MV-4-11 (cell line): ENCODE measurements at regions not wholly inside any gene's neighbourhood (a gene's known extent, or its start where the extent isn't known, plus 50 kb on each side); places are given as distances from the start of the nearest gene placed in this dataset.

Experiments used
- DNase-seq: peaks from one replicate; lab custom pipeline; 2025; lab: John Stamatoyannopoulos, UW

DNA sequence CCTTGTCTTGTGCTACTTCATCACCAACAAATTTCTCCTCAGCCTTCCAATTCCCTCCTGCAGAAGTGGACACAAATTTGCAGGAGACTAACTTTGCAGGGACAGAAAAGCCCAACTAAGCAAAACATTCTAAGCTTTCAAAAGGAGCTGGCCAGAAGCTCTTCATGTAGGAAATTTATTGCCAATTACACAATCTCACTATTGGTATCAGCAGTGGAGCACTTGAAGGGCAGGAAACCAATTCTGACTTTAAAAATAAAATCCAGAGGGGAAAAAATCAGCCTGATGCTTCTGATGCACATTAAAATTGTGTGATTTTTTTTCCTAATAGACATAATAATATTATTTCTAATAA is 193.3 kb downstream of the LY86 start:
- DNase-seq: no peak

DNA sequence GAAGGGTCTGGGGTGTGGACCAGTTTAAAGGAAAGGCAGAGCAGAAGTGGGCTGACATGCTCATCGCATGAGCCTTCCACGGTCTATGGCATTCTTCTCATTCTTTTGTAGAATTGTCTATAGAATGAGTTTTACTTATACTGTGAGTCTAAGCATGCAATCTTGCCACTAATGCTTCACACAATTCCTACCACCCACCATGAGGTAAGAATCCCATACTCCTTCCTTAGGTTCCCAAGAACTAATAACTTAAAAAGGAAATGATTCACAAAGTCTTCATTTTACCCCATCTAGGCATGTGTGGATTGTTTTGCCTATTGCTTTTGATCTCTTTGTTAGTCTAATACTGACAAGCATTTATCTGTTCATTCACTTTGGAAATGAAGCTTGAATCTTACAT is 195.2 kb downstream of the LY86 start:
- no peak for DNase-seq

DNA sequence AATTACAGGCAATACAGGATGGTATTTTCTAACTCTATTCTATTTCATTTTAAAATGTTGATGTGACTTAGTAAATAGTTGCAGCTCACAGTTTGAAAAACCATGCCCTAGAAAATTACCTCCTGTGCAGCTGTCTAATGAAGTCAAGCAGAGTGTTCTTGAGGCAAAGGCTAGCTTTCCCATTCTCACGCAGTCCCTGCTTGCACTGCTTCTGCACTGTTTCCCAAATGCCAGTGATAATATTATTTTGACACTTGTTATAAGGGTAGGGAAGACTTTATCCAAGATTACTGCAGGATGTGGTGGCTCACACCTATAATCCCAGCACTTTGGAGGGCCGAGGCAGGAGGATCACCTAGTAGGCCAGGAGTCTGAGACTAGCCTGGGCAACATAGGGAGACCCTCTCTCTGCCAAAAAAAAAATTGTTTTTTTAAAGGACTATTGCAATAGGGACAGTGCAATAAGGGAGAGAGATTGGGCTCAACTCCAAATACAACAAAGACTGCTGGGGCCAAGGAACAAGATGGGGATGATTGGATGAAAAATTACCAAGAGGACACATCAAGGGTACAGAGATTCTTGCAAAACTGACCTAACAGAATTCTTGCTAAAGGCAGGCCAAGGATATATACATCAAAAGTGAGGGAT is 196.1 kb downstream of the LY86 start:
- no peak for DNase-seq

DNA sequence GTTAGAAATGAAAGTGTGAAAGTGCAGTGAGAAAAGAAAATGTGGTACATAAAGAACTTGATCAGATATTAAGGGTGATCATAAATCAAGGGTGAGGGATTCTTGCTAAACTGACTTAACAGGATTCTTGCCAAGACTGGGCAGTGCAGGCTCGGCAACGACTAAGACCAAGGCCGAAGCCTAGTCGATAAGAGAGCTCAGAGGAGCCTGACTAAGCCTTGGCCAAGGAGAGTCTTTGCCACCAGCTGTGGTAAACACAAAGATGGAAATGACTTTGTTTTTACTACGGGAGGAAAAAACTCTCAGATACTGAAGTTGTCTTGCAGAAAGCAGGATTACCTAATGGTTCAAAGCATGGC is 196.6 kb downstream of the LY86 start:
- no peak for DNase-seq

DNA sequence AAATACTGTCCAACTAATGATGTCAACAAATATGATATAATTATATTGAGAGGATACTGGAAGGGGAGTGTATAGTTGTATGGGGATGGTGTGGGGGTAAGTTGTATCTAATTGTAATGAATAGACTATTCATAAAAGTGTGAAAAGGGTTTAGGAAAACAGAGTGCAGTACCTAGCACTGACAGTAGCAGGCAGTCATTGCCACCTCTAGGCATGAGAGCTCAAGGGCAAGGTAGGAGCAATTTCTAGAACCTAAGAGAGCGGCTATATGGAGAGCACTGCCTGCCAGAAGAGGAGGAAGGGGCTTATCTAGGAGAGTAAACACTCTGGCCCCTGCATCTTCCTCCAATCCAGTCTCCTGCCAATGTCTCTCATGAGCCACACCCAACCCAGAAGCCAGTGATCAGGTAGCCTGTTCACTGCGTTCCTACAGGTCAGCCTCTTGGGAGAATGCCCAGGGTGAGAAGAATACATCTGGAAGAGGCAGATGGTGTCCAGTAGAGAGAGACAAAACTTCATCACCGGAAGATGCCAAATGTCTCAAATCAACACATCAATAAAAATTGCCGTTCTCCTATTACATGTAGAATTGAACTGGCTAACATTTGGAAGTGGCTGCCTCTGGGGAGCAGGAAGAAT is 200.0 kb downstream of the LY86 start:
- DNase-seq: peak; percentile 46

DNA sequence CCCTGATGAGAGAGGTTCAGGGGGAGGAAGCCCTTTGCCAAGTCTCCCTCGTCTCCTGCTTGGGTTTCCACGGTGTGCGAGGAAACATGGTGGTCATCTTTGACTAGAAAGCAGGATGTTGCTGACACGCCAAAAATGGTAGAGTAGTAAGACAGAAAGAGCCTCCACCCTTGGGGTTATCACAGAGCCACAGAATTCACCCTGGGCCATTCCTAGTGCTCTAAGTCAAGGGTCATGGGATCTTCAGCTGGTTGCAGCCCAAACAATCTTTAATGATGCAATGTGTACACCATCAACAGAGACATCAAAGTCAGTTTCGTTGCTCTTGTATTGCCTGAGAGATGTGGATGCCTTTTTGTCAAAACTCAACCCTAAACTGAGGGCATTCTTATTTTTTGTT is 201.9 kb downstream of the LY86 start:
- no peak for DNase-seq

DNA sequence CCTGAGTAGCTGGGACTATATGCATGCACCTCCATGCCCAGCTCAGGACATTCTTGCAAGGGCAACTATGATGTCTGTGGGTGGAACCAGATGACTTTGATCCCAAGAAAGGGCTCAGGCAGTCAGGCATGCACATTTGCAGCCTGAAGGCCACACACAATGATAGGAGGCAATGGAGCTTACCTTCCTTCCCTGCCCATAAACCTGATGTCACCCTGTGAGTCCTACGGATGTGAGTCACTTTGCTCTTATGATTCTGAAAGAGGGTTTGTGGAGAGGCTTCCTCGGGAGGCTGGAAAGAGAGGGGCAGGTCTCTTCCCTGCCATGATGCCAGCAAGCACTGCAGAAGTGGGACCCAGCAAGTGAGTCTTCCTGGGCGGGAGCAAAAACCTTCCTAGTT is 202.4 kb downstream of the LY86 start:
- DNase-seq: no peak

DNA sequence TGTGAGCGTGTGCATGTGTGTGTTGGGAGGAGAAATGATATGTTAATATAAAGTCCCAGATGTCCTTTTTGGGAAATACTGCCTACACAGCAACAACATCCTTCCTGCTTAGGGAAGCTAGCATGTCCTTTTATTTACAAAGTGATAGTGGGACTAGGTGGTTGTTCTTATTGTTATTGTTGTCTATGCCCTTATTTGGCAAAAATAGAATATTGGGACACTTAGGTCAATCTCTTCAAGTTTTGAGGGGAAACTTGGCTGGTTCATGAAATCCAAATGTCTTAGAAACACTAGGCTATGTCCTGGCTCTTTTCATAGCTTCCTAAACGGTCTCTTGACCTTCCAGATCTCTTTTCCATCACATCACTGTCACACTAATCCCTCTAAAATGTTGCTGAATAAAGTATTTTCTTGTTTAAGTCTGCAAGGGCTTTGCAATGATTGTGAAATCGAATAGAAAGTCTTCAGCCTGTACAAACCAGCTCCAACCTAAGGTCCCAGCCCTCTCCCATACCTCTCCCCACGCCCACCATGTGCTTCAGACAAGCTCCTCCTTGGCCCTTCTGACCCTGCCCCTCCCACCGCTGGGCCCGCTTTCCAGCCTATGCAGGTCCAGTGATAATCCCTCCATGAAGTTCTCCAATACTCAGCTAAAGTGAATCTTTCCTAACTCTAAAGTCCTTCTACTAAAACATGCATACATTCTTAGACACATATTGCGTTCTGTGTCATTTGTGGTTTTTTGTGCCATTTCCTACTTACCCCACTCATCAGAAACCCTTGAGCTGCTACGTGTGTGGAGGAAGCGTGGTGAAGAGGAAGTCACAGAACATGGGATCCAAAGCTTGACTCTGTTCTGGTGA is 205.1 kb downstream of the LY86 start:
- peak; percentile 97 for DNase-seq

DNA sequence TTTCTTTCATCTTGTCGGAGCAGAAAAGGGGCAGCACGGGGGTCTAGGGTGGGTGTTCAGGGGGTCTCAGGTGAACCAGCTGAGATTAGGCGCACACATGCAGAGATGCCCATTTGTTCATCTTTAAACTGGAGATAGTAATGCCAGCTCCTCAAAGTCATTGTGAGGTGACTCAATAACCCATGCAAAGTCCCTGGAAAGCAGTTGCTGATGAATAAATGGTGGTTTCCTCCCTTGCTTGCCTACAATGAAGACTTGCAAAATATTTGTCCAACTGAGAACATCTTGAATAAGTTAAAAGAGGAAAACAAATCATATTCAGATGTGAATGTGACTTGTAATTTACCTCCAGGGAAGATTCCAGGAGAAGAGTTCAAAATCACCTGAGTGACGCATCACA is 206.9 kb downstream of the LY86 start:
- DNase-seq: peak; percentile 47

DNA sequence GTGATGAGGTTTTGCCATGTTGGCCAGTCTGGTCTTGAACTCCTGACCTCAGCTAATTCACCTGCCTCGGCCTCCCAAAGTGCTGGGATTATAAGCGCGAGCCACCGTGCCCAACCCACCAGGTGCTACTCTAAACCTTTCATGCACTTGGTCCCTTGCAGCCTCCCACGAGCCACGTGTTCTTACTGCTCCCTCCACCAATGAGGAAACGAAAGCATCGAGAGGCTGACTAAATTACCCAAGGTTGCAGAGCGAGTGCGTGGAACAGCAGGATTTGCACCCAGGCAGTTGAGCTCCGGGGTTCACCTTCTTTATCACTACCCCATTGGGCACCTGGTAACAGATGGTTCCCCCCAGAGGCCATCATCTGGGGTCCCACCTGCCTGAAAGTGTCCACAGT is 208.3 kb downstream of the LY86 start:
- peak; percentile 71 for DNase-seq

DNA sequence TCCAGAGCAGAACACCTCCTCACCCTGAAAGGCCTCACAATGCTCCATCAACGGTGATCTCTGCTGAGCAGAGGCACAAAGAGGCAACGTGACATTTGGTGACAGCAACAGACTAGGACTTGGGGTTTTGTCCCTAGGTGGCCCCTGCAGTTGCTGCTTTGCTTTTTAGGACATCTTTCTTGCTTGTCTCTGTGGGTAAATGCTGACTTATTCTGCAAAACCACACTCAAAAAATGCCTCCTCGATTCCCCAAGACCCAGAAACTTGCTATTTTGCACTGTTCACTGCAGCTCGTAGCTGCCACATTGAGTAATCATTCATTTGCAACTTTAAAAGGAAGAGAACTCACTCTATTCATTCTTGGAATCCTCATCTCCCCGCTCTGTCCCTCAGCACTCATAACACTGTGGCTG is 209.9 kb downstream of the LY86 start:
- peak; percentile 51 for DNase-seq

DNA sequence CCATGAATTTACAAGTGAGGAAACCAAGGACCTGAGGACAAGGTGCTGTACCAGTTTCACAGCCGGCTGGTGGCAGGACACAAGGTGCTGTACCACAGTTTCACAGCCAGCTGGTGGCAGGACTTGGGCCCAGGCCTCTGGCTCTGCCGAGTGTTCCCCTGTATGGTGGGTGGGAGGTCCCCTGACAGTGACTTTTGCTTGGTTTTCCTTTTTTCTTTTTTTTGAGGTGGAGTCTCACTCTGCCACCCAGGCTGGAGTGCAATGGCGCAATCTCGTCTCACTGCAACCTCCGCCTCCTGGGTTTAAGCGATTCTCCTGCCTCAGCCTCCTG is 212.4 kb downstream of the LY86 start:
- peak; percentile 43 for DNase-seq

DNA sequence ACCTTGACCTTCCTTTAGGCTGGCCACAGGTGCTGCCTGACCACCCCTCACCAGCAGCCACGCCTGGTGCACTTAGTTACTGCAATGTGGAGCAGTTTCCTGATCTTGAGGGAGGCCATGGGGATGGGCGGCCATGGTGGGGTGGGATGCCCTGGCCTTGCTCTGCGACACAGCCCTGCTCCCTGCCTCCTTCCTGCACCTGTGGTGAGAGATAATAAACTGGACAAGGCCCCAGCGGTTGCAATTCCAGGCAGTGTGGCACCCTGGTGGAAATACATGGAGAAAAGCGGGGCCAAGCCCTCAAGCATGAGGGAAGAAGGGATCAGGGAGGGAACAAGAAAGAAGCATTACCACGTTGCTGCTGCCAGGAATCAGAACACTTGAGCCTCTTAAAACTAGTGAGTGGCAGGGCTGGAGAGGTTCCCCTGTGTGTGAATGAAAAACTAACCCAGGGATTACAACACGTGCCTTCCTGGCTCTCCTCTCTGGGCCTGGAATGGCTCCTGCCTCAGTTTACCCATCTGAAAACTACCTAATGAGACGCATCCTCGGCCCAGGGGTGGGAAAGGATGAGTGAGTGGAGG is 213.2 kb downstream of the LY86 start:
- DNase-seq: no peak

DNA sequence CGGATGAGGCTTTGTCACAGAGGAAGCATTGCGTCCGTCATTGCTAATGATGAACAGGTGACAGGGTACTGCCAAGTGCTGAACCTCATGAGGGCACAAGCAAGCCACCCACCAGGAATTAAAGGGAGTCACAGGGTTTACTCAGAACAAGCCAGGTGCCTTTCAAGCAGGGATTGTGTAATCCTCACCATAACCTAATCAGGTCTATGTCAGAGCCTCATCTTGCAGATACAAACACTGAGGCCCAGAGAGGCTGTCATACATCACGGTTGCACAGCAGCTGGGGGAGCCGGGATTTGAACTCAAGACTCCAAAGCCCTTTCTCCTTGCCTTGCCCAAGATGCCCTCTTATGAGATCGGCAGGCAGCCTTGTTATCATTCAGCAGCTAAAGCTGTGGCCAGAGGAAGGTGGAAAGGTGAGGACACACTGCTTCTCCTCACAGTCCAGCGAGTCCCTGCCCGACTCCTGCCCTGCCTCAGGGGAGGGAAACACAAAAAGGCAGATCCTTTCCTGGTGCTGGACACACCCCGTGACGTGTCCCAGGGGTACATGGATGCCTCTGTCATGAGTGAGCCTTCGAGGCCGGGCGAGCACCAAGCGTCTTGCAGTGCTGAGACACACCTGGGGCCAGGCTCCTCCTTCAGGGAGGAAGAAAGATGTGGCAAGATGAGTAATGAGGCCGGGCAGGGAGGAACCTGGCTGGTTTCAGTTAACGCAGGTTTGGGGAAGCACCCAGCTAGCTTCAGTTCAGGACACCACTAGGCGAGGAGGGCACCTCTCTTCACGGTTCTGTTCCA is 214.9 kb downstream of the LY86 start:
- peak; percentile 12 for DNase-seq

DNA sequence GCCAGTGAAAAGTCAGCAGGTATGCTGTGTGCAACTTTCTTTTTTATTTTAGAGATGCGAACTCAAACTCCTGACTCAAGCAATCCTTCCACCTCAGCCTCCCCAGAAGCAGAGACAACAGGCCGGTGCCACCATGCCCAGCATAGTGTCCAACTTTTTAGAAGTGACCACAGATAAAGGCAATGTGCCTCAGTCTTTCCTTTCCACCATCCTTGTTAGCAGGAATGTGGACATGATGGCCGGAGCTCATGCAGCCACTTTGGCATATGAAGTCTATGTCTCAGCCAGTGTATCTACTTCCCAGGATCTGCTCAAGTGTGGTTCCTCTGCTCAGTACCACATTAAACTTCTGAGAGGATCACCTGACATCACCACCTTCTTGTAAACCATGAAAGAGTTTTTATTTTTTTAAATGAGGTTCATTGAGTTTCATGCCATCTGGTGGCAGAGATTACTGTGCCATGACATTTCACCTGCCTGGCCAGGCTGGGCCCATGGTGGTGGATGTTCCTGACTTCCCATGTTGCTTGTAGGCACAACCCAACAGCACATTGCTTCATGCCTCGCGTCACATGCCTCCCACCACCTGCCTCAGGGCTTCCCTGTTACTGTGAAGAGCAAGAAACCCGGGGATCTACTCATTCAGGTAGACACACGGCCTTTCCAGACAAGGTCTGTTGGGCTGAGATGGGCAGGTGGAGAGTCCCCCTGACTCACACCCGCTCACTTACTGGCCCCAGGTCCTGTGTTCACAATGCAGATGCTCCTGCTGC is 216.5 kb downstream of the LY86 start:
- DNase-seq: no peak

DNA sequence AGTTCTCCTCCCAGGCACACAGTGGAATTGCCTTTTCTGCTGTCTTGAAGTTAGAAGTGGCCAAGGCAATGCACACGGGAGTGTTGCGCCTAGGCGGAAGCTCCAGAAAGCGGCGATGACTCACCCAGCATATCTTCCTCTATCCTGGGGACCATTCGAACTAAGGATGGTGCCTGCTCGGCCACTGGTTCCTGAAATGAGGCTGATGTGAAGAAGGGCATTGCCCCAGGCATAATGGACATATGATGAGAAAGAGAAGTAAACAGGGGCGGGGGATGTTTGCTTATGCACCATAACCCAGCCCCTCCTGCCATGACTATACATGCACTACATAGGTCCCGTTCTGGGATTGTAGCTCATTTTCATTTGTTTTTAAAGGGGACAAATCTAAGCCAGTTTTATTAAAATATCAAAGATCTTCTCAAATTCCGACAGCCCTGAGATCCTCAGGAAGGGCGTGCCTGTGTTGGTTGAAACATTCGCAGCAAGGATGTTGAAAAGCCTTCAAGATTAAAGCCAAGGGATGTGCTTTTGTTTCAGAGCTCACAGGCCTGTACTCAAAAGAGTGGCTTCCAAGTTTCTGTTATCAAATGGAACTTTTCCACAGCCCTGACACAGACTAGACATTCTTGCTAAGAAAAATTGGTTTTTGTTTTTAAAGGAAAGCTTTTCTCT is 218.5 kb downstream of the LY86 start:
- peak; percentile 91 for DNase-seq

DNA sequence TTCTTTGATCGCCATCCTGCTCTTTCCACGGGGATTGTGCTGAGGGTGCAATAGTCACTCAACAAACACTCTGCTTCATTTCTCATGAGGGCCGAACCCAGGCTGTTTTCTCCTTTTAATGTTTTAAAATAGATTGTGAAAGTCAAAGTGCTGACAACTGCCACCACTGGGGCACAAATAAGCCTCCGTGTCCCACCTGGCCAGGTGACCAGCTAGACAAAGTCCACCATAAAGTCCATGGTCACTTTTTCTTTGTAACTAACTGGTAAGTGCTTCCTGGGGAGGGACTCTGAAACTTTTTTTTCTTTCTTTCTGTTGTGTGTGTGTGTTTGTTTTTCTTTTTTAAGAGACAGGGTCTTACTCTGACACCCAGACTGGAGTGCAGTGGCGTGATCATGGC is 219.8 kb downstream of the LY86 start:
- DNase-seq: no peak

DNA sequence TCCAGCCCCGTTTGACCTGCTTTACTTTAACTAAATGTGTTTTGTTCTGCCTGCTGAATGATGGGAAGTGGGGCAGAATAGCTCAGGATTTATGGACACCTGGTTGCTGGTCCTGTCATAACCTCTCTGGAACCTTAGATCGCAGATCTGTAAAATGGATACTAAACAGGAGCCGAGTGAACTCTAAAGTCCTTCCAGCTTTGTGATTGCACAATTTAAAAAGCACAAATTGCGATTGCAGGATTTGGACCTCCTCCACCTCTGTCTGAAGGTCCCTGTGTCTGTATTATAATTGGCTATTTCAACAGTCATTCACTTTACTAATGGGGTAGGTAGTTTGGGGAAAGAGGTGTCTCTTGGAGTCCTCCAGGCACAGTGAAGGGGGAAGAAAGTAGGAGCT is 220.4 kb downstream of the LY86 start:
- no peak for DNase-seq

DNA sequence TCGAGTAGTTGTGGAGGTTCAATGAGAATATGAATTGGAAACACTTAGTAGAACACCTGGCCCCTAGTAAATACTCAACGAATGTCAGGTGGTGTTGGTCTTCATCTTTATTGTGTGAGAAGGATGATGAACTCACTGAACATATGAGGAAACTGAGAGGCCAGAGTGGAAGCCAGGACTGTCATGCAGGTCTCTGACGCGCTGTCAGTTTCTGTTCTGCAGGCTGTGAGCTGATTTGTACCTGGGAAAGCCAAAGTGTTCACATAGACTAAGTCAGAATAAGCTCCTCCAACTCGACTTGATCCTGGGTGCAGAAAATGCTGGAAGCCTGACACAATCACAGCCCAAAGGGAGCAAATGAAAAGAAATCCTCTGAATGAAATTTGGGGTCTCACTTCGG is 222.2 kb downstream of the LY86 start:
- no peak for DNase-seq

DNA sequence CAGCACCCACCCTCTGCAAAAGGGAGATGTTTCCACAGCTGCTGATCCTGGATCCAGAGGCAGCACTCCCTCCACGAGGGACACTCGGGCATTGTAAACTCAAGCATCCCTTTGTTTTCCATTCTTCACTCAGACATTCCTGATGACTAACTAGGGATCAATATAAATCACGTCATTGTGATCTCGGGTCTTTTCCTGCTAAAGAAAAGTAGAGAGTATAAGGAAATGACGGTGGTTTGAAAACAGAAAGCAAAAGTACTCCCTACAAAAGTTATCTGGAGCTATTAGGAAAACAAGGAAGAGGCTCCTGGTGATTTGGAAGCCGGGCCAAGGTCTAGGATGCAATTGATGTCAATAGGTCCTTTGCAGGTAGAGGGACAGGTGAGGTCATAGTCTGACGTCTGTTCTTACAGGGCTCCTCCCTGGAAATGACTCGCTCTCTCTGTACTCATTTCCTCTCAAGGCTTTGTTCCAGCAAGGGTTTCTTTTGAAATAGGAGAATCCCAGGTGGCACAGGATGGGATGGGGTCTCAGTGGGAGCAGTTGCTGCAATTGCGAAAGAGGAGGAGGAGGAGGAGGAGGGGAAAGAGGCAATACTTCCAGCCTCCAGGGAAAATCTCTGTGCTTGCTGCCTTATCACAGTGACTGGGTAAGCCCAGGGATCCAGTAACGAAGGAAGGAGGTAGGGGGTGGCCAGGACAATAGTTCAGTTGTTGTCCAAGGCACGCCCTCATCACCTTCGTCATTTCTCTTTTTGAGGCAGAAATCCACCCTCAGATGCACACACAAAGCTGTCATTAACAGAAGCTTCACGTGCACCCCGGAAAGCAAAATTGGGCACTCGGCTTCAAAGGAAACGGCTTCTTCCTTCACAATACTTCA is 222.8 kb downstream of the LY86 start:
- no peak for DNase-seq
